Hematopoietic multipotent progenitor cell (in vitro differentiated cells): ENCODE measurements at regions not wholly inside any gene's neighbourhood (a gene's known extent, or its start where the extent isn't known, plus 50 kb on each side); places are given as distances from the start of the nearest gene placed in this dataset.
A peak's percentile ranks its signal among the peaks of the same experiment; 100 is the strongest.
"Not testable (repeated sequence)": the region's sequence is repeated elsewhere in the genome, so short reads cannot be mapped to it uniquely, and the experiment has no call there.

Source experiments
- DNase-seq, 3 donors: peaks; one replicate each; pipeline ENCODE4 v3.0.0-alpha.2; 2011 to 2015; ENCODE audit warnings: low read depth in 2 of 3, low spot score in 2 of 3

DNA sequence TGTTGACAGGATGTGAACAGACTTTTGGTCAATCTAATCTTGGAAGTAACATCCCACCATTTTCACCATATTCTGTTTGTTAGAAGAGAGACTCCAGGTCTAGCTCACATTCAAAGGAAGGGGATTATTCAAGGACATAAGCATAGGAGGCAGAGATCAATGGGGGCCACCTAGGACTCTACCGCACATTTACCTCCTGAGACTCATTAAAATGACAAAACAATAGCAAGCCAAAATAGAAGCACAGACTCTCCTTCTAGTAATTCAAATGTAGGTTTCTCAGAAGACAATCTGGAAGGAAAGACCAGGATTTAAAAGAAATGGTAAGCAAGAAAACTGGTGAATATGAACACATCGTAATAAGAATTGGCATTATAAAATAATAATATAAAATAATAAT, 156.4 kb upstream of the KYNU start:
- DNase-seq: no peak

DNA sequence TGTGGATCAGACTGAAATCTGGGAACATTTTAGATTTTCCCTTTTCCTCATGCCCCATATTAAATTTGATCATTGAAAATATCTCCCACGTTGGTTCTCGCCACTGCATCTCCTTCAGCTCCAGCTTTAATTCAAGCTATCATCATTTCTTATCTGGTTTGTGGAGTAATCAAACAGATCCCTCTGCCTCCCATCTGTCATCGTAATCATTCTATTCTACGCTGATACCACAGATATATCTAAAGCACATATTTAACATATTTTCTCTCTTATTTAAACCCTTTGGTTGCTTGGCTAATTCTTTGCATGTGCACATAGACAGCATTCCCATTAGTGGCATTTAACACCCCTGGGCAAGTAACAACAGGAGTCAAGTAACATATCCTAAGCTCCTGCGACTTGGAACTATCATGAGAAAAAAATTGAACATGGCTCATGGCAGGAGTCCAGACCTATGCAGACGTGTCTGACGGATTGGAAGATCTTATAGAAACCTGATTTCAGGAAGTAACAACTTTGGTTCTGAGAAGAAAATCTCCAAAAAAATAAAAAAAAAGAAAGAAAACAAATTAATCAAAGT, 158.8 kb upstream of the KYNU start:
- no peak for DNase-seq

DNA sequence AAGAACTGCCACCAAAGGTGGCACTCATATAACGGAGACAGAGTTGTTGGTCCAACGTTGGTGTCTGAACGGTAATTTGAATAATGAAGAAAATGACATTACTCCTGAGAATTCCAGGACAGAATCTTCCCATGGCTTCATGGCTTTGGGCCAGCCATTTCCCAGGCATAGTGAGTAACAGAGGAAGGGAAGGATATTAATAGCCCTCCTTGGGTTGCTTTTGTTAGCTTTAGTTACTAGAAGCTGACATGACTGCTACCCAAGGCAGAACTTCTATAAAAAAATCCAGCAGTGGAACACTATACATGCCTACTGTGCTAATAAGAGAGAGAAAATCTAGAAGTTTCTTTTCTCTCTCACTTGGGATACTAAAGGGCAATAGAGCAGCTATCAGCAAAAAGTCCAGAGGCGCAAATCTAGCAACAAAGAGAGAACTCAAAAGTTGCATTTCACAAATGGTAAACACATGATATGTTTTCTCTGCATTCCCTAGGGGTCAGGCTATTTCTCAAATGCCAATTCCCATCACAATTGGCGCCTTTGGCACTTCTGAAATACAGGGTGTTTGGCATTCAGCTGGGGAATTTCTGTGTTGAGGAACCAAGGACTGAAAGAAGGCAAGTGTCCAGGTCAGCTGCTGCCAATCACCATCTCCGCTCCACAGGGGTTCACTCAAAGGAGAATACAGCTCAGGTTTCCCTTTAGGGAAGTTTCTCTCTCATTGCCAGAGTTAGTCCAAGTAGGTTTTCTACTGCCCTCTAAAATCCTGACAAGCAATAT, 160.8 kb upstream of the KYNU start:
- no peak for DNase-seq

DNA sequence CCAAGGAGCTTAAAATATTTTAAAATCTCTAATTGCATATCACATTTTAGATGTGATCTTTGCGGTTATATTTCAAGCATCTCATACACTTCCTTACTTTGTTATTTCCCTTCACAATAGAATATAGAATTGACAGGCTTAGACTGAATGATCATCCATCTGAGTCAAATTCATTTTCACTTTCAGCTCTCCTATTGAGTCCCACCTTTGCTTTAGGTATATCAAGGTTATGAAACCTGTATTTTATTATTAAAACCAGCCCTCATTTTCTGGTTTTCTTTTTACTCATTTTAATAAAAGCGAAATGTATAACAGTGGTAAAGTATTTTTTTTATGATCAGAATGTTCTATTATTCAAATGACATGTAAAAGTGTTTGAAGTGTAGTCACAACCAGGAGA, 162.9 kb upstream of the KYNU start:
- DNase-seq: no peak

DNA sequence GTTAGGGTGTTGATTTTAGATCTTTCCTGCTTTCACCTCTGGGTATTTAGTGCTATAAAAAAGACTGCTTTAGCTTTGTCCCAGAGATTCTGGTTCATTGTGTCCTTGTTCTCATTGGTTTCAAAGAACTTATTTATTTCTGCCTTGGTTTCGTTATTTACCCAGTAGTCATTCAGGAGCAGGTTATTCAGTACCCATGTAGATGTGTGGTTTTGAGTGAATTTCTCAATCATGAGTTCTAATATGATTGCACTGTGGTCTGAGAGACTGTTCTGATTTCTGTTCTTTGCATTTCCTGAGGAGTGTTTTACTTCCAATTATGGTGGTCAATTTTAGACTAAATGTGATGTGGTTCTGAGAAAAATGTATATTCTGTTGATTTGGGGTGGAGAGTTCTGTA, 167.1 kb upstream of the KYNU start:
- DNase-seq: no peak

DNA sequence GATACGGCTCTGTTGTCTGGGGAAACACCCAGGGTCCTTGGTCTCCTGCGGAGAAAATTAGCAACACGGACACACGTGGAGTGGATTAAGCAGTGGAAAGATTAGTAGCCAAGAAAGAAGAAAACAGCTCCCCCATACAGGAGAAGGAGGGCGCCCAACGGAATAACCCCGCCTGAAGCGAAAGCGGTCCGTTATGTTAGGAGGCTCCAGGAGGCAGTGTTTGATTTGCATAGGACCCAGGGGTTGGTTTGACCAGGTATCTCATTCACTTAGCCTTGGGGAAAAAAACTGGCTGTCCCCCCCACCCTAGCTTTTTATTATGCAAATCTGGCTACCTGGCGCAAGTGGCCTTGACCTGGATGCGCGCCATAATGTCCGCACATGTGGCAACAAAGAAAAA, 170.1 kb upstream of the KYNU start:
- DNase-seq: no peak

DNA sequence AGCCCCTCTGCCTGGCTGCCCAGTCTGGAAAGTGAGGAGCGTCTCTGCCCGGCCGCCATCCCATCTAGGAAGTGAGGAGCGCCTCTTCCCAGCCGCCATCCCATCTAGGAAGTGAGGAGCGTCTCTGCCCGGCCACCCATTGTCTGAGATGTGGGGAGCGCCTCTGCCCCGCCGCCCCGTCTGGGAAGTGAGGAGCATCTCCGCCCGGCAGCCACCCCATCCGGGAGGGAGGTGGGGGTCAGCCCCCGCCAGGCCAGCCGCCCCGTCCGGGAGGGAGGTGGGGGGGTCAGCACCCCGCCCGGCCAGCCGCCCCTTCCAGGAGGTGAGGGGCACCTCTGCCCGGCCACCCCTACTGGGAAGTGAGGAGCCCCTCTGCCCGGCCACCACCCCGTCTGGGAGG, 175.1 kb upstream of the KYNU start:
- DNase-seq: not testable (repeated sequence)

DNA sequence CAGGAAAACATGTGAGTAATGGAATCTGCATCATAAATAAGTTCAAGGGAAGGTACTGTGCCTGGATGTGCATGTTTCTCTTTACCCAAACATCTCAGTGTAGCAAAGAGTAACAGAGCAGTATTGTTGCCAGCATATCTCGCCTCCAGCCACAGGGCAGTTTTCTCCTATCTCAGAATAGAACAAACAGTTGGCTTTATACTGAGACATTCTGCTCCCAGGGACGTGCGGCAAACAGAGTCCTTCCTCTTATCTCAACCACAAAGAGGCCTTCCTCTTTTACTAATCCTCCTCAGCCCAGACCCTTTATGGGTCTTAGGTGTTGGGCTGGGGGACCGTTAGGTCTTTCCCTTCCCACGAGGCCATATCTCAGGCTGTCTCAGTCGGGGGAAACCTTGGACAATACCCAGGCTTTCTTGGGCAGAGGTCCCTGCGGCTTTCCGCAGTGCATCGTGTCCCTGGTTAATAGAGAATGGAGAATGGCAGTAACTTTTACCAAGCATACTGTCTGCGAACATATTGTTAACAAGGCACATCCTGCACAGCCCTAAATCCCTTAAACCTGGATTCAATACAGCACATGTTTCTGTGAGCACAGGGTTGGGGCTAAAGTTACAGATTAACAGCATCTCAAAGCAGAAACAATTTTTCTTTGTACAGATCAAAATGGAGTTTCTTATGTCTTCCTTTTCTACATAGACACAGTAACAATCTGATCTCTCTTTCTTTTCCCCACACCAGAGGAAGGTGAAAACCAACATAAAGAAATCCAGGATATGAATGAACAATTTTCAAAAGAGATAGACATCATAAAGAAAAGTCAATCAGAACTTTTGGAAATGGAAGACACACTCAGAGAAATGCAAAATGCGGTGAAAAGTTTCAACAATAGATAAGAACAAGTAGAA, 181.9 kb upstream of the KYNU start:
- DNase-seq: peak in 2 of 3 donors; percentile 63 to 88

DNA sequence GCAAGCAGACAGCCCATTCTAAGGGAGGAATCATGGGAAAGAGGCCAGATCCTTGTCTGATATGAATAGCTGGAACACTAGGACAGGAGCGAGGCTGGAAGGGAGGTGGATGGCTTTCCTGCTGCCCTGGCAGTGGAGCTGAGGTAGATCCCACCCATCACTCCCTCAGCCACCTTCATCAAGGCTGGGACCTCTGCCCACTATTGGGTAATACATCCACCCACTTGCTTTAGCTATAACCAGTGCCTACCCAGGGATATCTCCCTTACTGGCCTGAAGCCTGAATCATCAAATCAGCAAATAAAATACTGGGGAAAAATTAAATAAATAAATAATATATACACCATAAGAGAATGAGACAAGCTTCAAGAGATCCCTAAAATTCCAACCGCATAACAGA, 183.2 kb upstream of the KYNU start:
- DNase-seq: no peak

DNA sequence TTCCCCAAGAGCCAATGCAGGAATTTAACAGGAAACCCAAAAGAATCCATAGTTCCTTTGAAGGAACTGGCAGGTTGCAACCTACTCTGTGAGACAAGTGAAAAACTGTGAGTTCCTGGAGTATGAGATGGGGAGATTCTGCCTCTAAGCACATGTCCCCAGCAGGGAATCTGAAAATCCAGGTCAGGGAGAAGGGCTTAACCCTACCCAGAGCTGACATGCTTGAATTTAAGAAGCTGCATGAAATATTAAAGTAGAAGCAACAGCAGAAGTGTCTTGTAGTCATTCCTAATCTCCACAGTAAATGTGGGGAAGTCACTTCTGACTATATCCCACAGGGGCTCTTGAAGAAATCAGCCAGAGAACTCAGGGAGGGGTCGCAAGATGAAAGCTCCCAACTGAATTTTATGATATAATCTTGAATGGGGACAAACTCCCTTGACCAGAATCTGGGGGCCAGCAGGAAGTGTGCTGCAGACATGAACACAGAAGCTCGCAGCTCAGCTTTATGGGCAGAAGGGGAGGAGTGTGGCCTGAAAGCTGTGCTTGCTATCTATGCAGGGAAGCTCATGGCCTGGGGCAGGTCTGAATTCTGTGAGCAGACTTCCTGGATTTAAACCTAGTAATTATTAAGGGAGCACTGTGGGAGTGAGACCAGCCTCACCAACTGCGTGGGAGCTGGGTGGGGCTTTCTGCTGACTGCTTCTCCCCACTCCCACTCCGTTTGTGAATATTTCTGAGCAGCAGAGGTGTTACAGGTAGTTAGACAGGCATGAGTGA, 184.1 kb upstream of the KYNU start:
- DNase-seq: no peak

DNA sequence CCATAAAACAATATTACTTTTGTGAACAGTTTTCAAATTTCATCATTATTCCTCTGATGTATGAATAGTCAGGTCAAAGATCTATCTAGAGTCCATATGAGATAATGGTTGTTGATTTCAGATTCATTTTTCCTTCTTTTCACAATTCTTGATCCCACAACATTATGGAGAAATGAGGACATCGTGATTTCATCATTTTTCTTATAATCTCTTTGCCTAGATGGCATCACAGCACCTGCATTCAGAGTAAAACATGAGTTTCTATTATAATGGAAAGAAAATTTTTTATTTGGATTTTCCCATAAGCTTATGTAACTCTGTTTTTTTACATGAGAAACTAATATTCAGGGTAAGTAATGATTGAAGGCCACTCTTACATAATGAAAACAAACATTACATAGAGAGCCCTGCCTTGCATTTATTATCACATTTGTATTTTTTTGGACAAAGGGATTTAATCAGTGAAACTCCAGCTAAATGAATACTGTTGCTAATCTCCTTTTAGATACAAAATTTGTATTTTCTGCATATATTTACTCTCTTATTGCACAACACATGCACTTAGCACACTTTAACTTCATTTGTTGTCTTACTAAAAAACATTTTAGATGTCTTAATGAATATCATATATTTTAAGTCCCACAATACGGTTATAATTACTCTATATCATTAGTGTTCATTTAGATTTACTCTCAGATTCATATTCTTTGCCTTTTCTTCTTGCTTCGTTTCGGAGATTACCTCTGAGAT, 188.4 kb upstream of the KYNU start:
- DNase-seq: no peak

DNA sequence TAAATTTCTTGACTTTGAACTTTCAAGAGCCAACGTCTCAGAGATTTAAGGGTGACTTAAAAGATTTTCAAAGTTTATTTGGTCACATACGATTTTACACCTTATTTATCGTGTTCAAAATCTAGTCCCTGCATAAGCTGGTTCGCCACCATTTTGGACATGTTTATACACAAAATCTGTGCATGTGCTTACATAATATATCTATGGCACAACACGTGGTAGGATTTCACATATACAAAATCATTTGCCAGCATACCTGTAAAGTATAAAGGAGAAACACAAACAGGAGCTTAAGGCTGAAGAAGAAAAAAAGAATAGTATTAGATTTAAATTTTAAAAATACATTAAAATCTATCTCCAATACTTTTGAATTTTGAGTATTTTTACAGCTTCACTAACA, 190.0 kb upstream of the KYNU start:
- DNase-seq: no peak

DNA sequence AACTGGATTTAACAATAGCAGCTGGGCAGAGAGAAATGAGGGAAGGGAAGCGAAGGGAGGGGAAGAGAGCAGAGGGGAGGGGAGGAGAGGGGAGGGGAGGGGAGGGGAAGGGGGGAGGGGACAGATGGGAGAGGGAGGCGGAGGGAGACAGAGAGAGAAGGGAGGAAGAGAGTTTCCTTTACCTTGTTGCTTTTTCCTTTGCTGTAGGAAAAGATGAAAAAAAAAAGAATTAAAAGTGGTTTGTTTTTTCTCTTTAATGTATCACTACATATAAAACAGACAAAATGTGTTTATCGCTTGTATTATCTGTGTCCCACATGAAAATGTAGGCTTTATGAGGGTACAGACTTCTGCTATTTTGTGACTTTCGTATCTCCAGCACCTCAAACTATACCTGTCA, 190.4 kb upstream of the KYNU start:
- DNase-seq: no peak

DNA sequence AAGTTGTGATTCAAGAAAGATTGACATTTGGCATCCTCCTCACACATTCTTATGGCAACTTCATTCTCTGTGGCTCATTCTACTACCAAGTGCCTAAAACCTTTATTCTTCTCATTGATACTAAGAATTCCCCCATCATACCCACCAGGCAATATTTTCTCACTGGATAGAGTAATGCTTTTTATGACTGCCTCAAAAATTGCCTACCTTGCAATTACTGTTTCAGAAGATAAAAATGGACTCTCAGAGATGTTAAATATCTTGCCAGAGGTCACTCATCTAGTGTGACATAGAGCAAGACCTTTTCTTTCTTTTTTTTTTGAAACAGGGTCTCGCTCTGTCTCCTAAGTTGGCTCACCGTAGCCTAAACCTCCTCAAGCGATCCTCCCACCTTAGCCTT, 192.8 kb upstream of the KYNU start:
- no peak for DNase-seq

DNA sequence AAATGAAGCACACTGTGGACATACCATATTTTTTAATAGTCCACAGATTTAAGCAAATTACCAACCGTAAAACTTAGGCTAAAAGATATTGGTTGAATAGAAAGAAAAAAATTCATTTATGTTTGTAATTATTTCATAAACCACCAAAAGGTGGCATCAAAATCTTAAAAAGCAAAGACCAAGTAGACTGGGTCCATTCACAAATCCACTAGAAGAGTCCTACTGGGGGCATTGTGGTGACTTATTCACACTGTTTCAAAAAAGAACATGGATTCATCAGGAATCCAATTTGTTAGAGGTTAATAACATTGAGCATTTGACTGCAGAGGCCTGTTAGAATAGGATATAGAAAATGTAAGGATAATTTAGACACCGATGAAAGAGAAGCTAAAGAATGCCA, 194.9 kb upstream of the KYNU start:
- peak in 2 of 3 donors; percentile 17 to 35 for DNase-seq

DNA sequence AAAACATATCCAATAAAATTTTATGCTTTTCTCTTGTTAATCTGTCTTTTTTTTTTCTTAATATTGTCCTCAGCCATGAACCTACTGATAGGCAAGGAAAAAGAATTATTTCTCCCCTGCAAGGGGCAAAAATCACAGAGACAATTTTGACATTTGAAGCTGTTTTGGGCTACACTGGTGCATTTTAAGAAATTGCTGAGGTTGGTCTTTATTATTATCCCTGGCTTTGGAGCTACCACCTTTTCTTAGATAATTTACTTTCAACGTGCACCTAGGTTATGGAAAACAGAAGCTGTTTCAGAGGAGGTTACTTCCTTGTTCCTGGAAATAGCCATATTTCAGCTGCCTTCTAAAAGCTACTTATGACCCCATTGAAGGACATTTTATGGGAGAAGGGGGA, 195.5 kb upstream of the KYNU start:
- no peak for DNase-seq

DNA sequence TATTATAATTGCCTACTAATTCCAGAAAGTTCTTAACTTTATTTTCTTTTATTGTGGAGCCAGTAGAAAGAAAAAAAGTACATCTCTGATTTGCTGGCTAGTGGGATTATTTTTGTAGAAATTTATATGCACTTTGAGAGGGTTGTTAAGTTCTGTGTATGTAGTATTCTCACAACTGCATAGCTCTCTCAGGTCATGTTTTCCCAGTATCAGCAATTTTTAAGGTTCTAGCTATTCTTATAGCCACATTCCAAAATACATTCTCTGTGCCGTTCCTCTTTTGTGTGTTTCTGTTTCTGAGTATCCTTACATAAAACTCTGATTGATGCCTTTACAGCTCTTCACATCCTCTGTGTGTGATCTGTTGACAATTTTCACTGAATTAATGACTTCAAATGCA, 199.3 kb upstream of the KYNU start:
- DNase-seq: no peak

DNA sequence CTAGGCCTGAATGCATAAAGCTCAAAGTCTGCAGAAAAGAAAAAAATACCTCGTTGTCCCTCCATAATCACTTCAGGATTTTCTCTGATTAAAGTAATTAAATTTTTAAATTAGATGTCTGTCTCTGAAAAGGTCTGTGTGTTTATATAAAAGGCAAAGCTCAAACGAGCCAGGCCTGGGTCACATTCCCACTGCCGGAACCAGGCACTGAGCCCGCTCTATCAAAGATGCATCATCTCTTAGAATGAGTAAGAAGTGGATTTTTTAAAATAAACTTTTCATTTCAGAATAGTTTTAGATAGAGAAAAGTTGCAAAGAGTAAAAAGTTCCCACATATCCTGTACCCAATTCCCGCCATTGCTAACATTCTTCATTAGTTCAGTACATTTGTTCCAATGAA, 202.1 kb upstream of the KYNU start:
- no peak for DNase-seq

DNA sequence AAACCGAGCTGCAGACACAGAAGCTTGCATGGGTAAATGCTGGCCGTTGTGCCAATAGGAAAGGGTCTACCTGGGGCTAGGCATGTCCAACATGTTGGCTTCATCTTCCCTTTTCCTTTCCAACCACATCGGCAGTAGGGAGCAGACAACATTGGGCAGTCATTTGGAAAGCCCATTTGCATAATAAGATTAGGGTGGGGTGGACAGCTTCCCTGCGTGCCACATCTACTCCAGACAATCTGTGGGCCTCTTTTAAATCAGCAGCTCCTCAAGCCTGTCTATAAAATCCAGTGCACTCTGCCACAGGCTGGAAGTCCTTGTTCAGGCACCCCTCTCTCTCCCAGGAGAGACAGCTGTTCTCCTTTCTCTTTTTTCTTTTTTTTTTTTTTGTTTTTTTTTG, 203.6 kb upstream of the KYNU start:
- no peak for DNase-seq

DNA sequence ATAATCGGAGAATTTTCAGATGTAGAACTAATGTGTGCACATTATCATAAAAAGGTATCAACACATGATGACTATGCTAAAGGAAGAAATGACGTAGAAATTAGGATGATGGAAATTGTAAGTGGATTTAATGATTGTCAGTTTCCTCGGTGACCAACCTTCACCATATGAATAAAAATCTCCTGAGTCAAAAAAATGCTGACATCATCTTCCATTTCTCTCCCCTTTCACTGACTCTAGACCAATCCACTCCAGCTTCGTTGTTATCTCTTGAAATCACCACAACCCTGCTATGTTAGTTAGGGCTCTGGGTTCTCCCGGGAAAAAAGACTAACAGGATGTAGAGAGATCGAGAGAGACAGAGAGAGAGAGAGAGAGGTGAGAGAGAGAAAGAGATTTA, 204.8 kb upstream of the KYNU start:
- DNase-seq: no peak
